DOHH2 (cell line): ENCODE measurements at regions not wholly inside any gene's neighbourhood (a gene's known extent, or its start where the extent isn't known, plus 50 kb on each side); places are given as distances from the start of the nearest gene placed in this dataset.

ENCODE experiments used
- H3F3A ChIP-seq: fragments of 200-600 bp; sonication (generic), shearing (Covaris generic); 2 replicates; pipeline ENCODE4 v1.6.0; 2016; ENCODE audit warnings: antibody characterized with exemption, mild to moderate bottlenecking; ENCODE audit not compliant: control insufficient read depth, insufficient read depth
- H3K27ac ChIP-seq: fragments of 200-600 bp; sonication (generic); 2 replicates; pipeline ENCODE4 v1.5.1; 2014; ENCODE audit warnings: low read depth, mild to moderate bottlenecking, low read length, moderate library complexity
- H3K27me3 ChIP-seq: fragments of 200-600 bp; sonication (generic); 2 replicates; pipeline ENCODE4 v1.6.1; 2014; ENCODE audit warnings: mild to moderate bottlenecking, low read length, mixed read lengths; ENCODE audit not compliant: control insufficient read depth
- H3K36me3 ChIP-seq: fragments of 200-600 bp; sonication (generic); 2 replicates; pipeline ENCODE4 v1.6.1; 2014; ENCODE audit warnings: mild to moderate bottlenecking, low read length, moderate library complexity, mixed read lengths; ENCODE audit not compliant: control insufficient read depth
- H3K4me1 ChIP-seq: fragments of 200-600 bp; sonication (generic); 2 replicates; pipeline ENCODE4 v1.6.1; 2014; ENCODE audit warnings: mild to moderate bottlenecking, low read length, mixed read lengths; ENCODE audit not compliant: control insufficient read depth
- H3K4me2 ChIP-seq: fragments of 200-600 bp; sonication (generic); 2 replicates; pipeline ENCODE4 v1.6.0; 2014; ENCODE audit warnings: mild to moderate bottlenecking, low read length, moderate library complexity
- H3K4me3 ChIP-seq: fragments of 200-600 bp; sonication (generic); 2 replicates; pipeline ENCODE4 v1.5.1; 2014; ENCODE audit warnings: mild to moderate bottlenecking, low read length, mixed read lengths
- H3K79me2 ChIP-seq: fragments of 200-600 bp; sonication (generic); 2 replicates; pipeline ENCODE4 v1.6.1; 2014; ENCODE audit warnings: mild to moderate bottlenecking, low read length, mixed read lengths; ENCODE audit not compliant: control insufficient read depth
- H3K9me2 ChIP-seq: fragments of 200-600 bp; sonication (generic); replicated peaks from 2 replicates; pipeline ENCODE4 v1.6.1; 2014; ENCODE audit warnings: mild to moderate bottlenecking, low read length, mixed read lengths; ENCODE audit not compliant: control insufficient read depth
- H3K9me3 ChIP-seq: fragments of 200-600 bp; sonication (generic); 2 replicates; pipeline ENCODE4 v1.6.1; 2014; ENCODE audit warnings: antibody characterized with exemption, low read length, mixed read lengths; ENCODE audit not compliant: control insufficient read depth, insufficient read depth
- H4K20me1 ChIP-seq: fragments of 200-600 bp; sonication (generic); 2 replicates; pipeline ENCODE4 v1.6.0; 2014; ENCODE audit warnings: low read depth, mild to moderate bottlenecking, antibody characterized with exemption, low read length, moderate library complexity; ENCODE audit not compliant: control insufficient read depth, insufficient read depth
- EZH2phosphoT487 ChIP-seq: fragments of 200-600 bp; sonication (generic); IDR thresholded peaks from 2 replicates; pipeline ENCODE4 v1.6.1; 2017; ENCODE audit warnings: borderline replicate concordance, mild to moderate bottlenecking, antibody characterized with exemption, low read length, moderate library complexity, mixed read lengths
- TF ChIP-seq, protein P1 (sequence below): fragments of 200-600 bp; sonication (generic); IDR thresholded peaks from one replicate; pipeline ENCODE4 v1.5.1; 2014; ENCODE audit warnings: antibody characterized with exemption, mild to moderate bottlenecking, low read depth, low read length; ENCODE audit not compliant: poor library complexity, severe bottlenecking

DNA sequence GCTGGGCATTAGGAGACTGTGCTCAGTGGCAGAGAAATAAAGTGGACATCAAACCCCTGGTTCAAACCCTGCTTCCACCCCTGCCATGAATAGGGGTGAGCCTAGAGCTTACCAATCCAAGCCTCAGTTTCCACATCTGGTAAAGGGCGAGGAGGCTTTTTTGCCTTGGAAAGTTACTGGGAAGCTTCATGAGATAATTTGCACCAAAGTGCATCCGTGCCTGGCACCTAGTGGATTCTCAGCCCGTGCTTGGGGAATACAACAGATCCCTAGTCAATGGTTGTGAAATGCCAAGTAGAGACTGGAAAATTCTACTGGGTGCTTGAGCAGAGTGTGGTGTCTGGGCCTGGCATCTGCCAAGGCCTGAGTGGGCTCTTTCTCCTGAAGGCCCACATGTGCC is 158.7 kb upstream of the ZMIZ1 start:
- TF ChIP-seq, protein P1, sequence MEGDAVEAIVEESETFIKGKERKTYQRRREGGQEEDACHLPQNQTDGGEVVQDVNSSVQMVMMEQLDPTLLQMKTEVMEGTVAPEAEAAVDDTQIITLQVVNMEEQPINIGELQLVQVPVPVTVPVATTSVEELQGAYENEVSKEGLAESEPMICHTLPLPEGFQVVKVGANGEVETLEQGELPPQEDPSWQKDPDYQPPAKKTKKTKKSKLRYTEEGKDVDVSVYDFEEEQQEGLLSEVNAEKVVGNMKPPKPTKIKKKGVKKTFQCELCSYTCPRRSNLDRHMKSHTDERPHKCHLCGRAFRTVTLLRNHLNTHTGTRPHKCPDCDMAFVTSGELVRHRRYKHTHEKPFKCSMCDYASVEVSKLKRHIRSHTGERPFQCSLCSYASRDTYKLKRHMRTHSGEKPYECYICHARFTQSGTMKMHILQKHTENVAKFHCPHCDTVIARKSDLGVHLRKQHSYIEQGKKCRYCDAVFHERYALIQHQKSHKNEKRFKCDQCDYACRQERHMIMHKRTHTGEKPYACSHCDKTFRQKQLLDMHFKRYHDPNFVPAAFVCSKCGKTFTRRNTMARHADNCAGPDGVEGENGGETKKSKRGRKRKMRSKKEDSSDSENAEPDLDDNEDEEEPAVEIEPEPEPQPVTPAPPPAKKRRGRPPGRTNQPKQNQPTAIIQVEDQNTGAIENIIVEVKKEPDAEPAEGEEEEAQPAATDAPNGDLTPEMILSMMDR = no peak
- TF ChIP-seq EZH2phosphoT487 = no peak
- no peak overlapping the region for H3K4me2 ChIP-seq
- H3K4me1 ChIP-seq = peaks cover 23% of the 10 kb centered on the region
- no peak overlapping the region for H3K27ac ChIP-seq
- peaks cover 16% of the 10 kb centered on the region; the same call in 1 of the 2 replicates for H3K27me3 ChIP-seq
- no peak overlapping the region for H3K4me3 ChIP-seq
- H3K79me2 ChIP-seq = no peaks in the 10 kb centered on the region
- H3K36me3 ChIP-seq = no peaks in the 10 kb centered on the region
- no peaks in the 10 kb centered on the region for H3F3A ChIP-seq
- H4K20me1 ChIP-seq = 0 out of 2 replicates have a peak, but pooled peaks cover 2% of the 10 kb centered on the region
- H3K9me2 ChIP-seq = no peaks in the 10 kb centered on the region
- no peaks in the 10 kb centered on the region for H3K9me3 ChIP-seq

DNA sequence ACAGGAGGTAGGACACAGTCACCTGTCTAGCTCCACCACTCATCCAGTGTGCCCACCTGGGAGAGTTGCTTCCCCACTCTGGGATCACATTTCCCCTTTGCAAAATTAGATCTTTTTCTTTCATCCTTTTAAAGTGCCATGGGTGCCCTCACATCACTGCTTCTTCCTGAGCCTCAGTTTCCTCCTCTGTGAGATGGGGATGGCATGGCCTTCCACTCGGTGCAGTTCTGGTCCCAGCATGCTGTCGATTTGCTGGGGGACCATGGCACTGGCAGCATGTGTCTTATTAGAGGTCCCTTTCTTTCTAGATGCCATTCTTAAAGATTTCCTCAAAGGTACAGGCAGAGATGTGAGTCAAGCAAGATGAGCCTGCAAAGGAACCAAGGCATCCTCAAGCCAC is 158.3 kb upstream of the ZMIZ1 start:
- Histone ChIP-seq H3F3A (no peaks in the 10 kb centered on the region), H3K4me2 (no peak overlapping the region), H3K27me3 (peaks cover 15% of the 10 kb centered on the region; the same call in 1 of the 2 replicates), H4K20me1 (0 out of 2 replicates have a peak, but pooled peaks cover 2% of the 10 kb centered on the region), H3K4me1 (peaks cover 27% of the 10 kb centered on the region), H3K79me2 (no peaks in the 10 kb centered on the region), H3K9me3 (no peaks in the 10 kb centered on the region), H3K27ac (no peak overlapping the region), H3K4me3 (no peak overlapping the region), H3K9me2 (no peaks in the 10 kb centered on the region), H3K36me3 (no peaks in the 10 kb centered on the region)
- TF ChIP-seq EZH2phosphoT487 = no peak
- TF ChIP-seq, protein P1 = no peak

- Histone ChIP-seq H3K4me1 (peaks cover 27% of the 10 kb centered on the region), H3K9me3 (no peaks in the 10 kb centered on the region)
- TF ChIP-seq, protein P1 = no peak
- no peak for TF ChIP-seq EZH2phosphoT487
Measured at GRCh38 chr10:78910886-78911285, 157.9 kb upstream of the ZMIZ1 start.

More at GRCh38 chr10:78910886-78911285, 157.9 kb upstream of the ZMIZ1 start:
- Histone ChIP-seq H3K36me3 (no peaks in the 10 kb centered on the region), H3K4me3 (no peak overlapping the region), H3F3A (no peaks in the 10 kb centered on the region), H4K20me1 (0 out of 2 replicates have a peak, but pooled peaks cover 2% of the 10 kb centered on the region), H3K9me2 (no peaks in the 10 kb centered on the region), H3K27ac (no peak overlapping the region), H3K79me2 (no peaks in the 10 kb centered on the region), H3K4me2 (no peak overlapping the region), H3K27me3 (peaks cover 12% of the 10 kb centered on the region; the same call in 1 of the 2 replicates)
